CD4-positive, alpha-beta T cell treated with Interleukin-15 for 4 hours (primary cell): ENCODE measurements at regions not wholly inside any gene's neighbourhood (a gene's known extent, or its start where the extent isn't known, plus 50 kb on each side); places are given as distances from the start of the nearest gene placed in this dataset.

ENCODE experiments used
- DNase-seq: peaks from one replicate; pipeline ENCODE4 v3.0.0-alpha.2; 2020; ENCODE audit warnings: low spot score

GRCh38 chr6:41471064-41471895 lies 74.9 kb upstream of the FOXP4 start:
- DNase-seq = no peak

- DNase-seq = no peak
Observed at GRCh38 chr6:41474213-41474933, 71.8 kb upstream of the FOXP4 start.

- DNase-seq = no peak
Observed at GRCh38 chr6:41475164-41475563, 71.0 kb upstream of the FOXP4 start.

GRCh38 chr6:41475737-41476357 lies 70.3 kb upstream of the FOXP4 start:
- no peak for DNase-seq

- DNase-seq = no peak
Observed at GRCh38 chr6:41476401-41476800, 69.8 kb upstream of the FOXP4 start.

GRCh38 chr6:41477572-41477971 lies 68.6 kb upstream of the FOXP4 start:
- DNase-seq = no peak

- no peak for DNase-seq
Observed at GRCh38 chr6:41483943-41484342, 62.2 kb upstream of the FOXP4 start.

GRCh38 chr6:41487860-41488432 lies 58.2 kb upstream of the FOXP4 start:
- DNase-seq = no peak

- DNase-seq = no peak
Observed at GRCh38 chr6:41488433-41489119, 57.6 kb upstream of the FOXP4 start.

GRCh38 chr6:41489120-41489851 lies 56.9 kb upstream of the FOXP4 start:
- no peak for DNase-seq

- no peak for DNase-seq
Observed at GRCh38 chr6:41492261-41492891, 53.8 kb upstream of the FOXP4 start.

GRCh38 chr6:41494212-41495110 lies 51.7 kb upstream of the FOXP4 start:
- DNase-seq = no peak
